Muscle of back (tissue), 3 donors: ENCODE measurements at regions not wholly inside any gene's neighbourhood (a gene's known extent, or its start where the extent isn't known, plus 50 kb on each side); places are given as distances from the start of the nearest gene placed in this dataset.
"Not testable (repeated sequence)": the region's sequence is repeated elsewhere in the genome, so short reads cannot be mapped to it uniquely, and the experiment has no call there.

Experiments
- DNase-seq, 3 donors: peaks; one replicate each; pipeline versions ENCODE4 v3.0.0 to v3.0.0-alpha.2; 2013

- DNase-seq, result no peak
Observed at GRCh38 chr12:91675401-91675800, 470.2 kb downstream of the BTG1 start.

- no peak for DNase-seq
Observed at GRCh38 chr12:91672130-91672529, 473.5 kb downstream of the BTG1 start.

- DNase-seq, result no peak
Observed at GRCh38 chr12:91667694-91668093, 478.0 kb downstream of the BTG1 start.

GRCh38 chr12:91663744-91664143 is 481.1 kb upstream of the DCN start:
- no peak for DNase-seq

- DNase-seq, result no peak
Observed at GRCh38 chr12:91663310-91663709, 480.7 kb upstream of the DCN start.

GRCh38 chr12:91662021-91662420 is 479.4 kb upstream of the DCN start:
- DNase-seq, result peak in 1 of 3 donors; percentile 14

GRCh38 chr12:91657032-91657431 is 474.4 kb upstream of the DCN start:
- DNase-seq, result no peak

- DNase-seq, result peak in 1 of 3 donors; percentile 36
Observed at GRCh38 chr12:91655966-91656365, 473.3 kb upstream of the DCN start.

- no peak for DNase-seq
Observed at GRCh38 chr12:91654087-91654486, 471.5 kb upstream of the DCN start.

- DNase-seq, result no peak
Observed at GRCh38 chr12:91651728-91652127, 469.1 kb upstream of the DCN start.

- no peak for DNase-seq
Observed at GRCh38 chr12:91643763-91644162, 461.1 kb upstream of the DCN start.

- DNase-seq, result no peak
Observed at GRCh38 chr12:91640021-91640420, 457.4 kb upstream of the DCN start.

- DNase-seq, result no peak
Observed at GRCh38 chr12:91639327-91639726, 456.7 kb upstream of the DCN start.

GRCh38 chr12:91637789-91638624 is 455.4 kb upstream of the DCN start:
- DNase-seq, result no peak

GRCh38 chr12:91636721-91637120 is 454.1 kb upstream of the DCN start:
- DNase-seq, result no peak

- DNase-seq, result not testable (repeated sequence)
Observed at GRCh38 chr12:91634386-91634713, 451.7 kb upstream of the DCN start.

GRCh38 chr12:91633734-91634357 is 451.2 kb upstream of the DCN start:
- DNase-seq, result no peak

GRCh38 chr12:91633206-91633605 is 450.6 kb upstream of the DCN start:
- DNase-seq, result no peak

- no peak for DNase-seq
Observed at GRCh38 chr12:91632042-91632786, 449.6 kb upstream of the DCN start.

- no peak for DNase-seq
Observed at GRCh38 chr12:91630596-91631293, 448.1 kb upstream of the DCN start.

GRCh38 chr12:91630083-91630482 is 447.5 kb upstream of the DCN start:
- no peak for DNase-seq

- DNase-seq, result no peak
Observed at GRCh38 chr12:91629440-91629839, 446.8 kb upstream of the DCN start.
